WERI-Rb-1 (cell line): ENCODE measurements at regions not wholly inside any gene's neighbourhood (a gene's known extent, or its start where the extent isn't known, plus 50 kb on each side); places are given as distances from the start of the nearest gene placed in this dataset.

Source experiments
- DNase-seq: peaks from one replicate; pipeline ENCODE4 v3.0.0-alpha.2; 2020
- H3K27ac ChIP-seq: fragments of 250-450 bp; sonication (Bioruptor Pico); 2 replicates; pipeline ENCODE4 v1.5.1; 2020; ENCODE audit warnings: mild to moderate bottlenecking, moderate library complexity
- H3K27me3 ChIP-seq: fragments of 250-450 bp; sonication (Bioruptor Pico); 2 replicates; pipeline ENCODE4 v1.5.1; 2021; ENCODE audit warnings: mild to moderate bottlenecking, low read depth, moderate library complexity; ENCODE audit not compliant: insufficient read depth, severe bottlenecking
- H3K36me3 ChIP-seq: fragments of 250-450 bp; sonication (Bioruptor Pico); 2 replicates; pipeline ENCODE4 v1.5.1; 2020; ENCODE audit warnings: mild to moderate bottlenecking, moderate library complexity
- H3K4me3 ChIP-seq: 2 replicates; pipeline ENCODE4 v1.5.1; 2011; ENCODE audit warnings: low read depth, mild to moderate bottlenecking, control low read depth, low read length
- H3K9me3 ChIP-seq: fragments of 250-450 bp; sonication (Bioruptor Pico); 2 replicates; pipeline ENCODE4 v1.5.1; 2021; ENCODE audit warnings: mild to moderate bottlenecking, moderate library complexity; ENCODE audit not compliant: severe bottlenecking
- CTCF ChIP-seq: IDR thresholded peaks from 2 replicates; pipeline ENCODE4 v1.5.1; 2011; ENCODE audit warnings: low read depth, mild to moderate bottlenecking, control low read depth, inconsistent platforms, low read length

GRCh38 chr5:124289130-124289529 is 457.3 kb downstream of the ZNF608 start:
- TF ChIP-seq CTCF: no peak
- H3K9me3 ChIP-seq: no peaks in the 10 kb centered on the region
- H3K27ac ChIP-seq: no peak overlapping the region
- DNase-seq: no peak
- no peak overlapping the region for H3K4me3 ChIP-seq
- no peaks in the 10 kb centered on the region for H3K36me3 ChIP-seq
- no peaks in the 10 kb centered on the region for H3K27me3 ChIP-seq

DNA sequence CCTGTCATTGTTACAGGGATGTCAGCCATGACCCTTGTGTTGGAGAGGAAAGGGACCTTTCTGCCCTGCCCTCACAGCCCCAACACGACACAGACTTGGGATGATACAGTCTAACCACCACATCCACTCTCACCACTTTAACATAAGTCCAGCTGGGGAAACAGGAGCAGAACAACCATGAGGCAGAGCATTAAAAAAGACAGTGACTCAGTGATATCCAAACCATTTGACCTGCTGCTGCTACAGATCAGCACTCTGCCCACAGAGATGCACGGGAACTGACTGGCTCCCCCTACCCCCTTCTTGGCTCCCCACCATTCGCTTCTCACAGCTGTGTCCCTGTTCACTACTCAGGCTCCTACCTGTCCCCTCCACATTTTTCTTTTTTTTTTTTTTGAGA is 458.6 kb downstream of the ZNF608 start:
- TF ChIP-seq CTCF: no peak
- Histone ChIP-seq H3K9me3 (no peaks in the 10 kb centered on the region), H3K4me3 (no peak overlapping the region), H3K27ac (no peak overlapping the region), H3K27me3 (no peaks in the 10 kb centered on the region), H3K36me3 (no peaks in the 10 kb centered on the region)
- DNase-seq: no peak

DNA sequence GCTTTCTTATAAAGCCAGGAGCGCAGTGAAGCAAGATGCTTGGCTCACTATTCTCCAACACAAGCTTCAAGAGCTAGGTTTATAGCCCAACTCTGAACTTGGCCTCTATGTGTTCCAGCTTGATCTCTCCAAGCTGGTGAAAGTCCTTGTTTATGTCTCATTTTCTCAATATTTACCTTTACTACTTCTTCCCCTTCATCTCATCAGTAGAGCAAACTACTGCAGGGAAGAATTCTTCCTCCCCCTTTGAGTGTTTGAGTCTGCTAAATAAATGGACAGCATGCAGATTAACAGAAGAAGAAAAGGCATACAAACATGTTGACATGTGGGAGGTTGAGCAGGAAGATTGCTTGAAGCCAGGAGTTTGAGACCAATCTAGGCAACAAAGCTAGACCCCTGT is 460.7 kb downstream of the ZNF608 start:
- no peak for DNase-seq
- Histone ChIP-seq H3K27ac (no peak overlapping the region), H3K9me3 (no peaks in the 10 kb centered on the region), H3K4me3 (no peak overlapping the region), H3K27me3 (no peaks in the 10 kb centered on the region), H3K36me3 (no peaks in the 10 kb centered on the region)
- no peak for TF ChIP-seq CTCF

- Histone ChIP-seq H3K27me3 (no peaks in the 10 kb centered on the region), H3K9me3 (no peaks in the 10 kb centered on the region), H3K36me3 (no peaks in the 10 kb centered on the region), H3K27ac (no peak overlapping the region), H3K4me3 (no peak overlapping the region)
- no peak for TF ChIP-seq CTCF
- DNase-seq: no peak
Measured at GRCh38 chr5:124285071-124285470, 461.4 kb downstream of the ZNF608 start.

DNA sequence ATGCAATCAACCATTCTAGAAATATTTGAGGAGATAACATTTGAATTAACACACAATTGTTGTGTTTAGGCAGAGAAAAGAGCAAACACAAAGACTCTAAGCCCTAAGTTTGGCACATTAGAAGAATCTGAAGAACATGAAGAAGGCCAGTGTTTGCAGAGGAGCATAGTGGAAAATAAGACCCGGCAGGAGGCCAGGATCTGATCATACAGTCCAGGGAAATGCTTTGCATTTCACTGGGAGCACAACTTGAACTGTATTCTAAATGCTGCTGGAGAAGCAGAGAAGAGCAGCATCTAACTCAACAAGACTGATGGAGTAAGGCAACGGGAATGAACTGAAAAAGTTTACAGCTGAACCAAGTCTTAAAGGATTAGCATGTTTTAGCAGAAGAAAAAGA is 463.4 kb downstream of the ZNF608 start:
- no peak overlapping the region for H3K27ac ChIP-seq
- no peak for TF ChIP-seq CTCF
- H3K4me3 ChIP-seq: no peak overlapping the region
- no peak for DNase-seq
- no peaks in the 10 kb centered on the region for H3K27me3 ChIP-seq
- H3K36me3 ChIP-seq: no peaks in the 10 kb centered on the region
- H3K9me3 ChIP-seq: no peaks in the 10 kb centered on the region

DNA sequence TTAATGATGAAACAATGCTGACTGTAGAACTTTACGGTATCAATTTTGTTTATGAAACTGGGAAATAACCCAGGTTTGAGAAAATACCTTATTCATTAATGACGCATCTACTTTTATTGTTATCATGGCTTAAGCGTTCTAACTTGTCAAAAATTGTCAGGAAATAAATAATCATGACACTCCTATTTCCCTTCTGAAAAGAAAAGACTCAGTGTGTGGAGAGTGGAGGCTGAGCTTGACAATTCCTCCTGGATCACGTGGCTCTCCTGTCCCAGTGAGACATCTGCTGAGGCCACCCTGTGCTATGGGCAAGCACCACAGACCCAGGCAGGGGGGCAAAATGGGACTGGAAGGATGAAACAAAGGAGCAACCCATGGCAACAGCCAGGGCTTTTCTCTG is 466.4 kb downstream of the ZNF608 start:
- Histone ChIP-seq H3K27me3 (no peaks in the 10 kb centered on the region), H3K36me3 (no peaks in the 10 kb centered on the region), H3K4me3 (no peak overlapping the region), H3K9me3 (no peaks in the 10 kb centered on the region), H3K27ac (no peak overlapping the region)
- no peak for DNase-seq
- no peak for TF ChIP-seq CTCF
